B cell (primary cell): ENCODE measurements at regions not wholly inside any gene's neighbourhood (a gene's known extent, or its start where the extent isn't known, plus 50 kb on each side); places are given as distances from the start of the nearest gene placed in this dataset.

Source experiments
- CTCF ChIP-seq: fragments of 200-600 bp; IDR thresholded peaks from one replicate; pipeline ENCODE4 v1.8.0; 2022; ENCODE audit warnings: antibody characterized with exemption, mild to moderate bottlenecking
- EZH2 ChIP-seq: IDR thresholded peaks from 2 replicates; pipeline ENCODE4 v1.6.1; 2012; ENCODE audit warnings: borderline replicate concordance, low read depth, mild to moderate bottlenecking, moderate library complexity, low read length; ENCODE audit not compliant: insufficient read depth, poor library complexity, severe bottlenecking

GRCh38 chr11:89604281-89604680, 105.8 kb upstream of the TRIM77 start:
- TF ChIP-seq CTCF (no peak), EZH2 (no peak)
